Right lobe of liver (tissue), 6 donors: ENCODE measurements at regions not wholly inside any gene's neighbourhood (a gene's known extent, or its start where the extent isn't known, plus 50 kb on each side); places are given as distances from the start of the nearest gene placed in this dataset.
"Not testable (repeated sequence)": the region's sequence is repeated elsewhere in the genome, so short reads cannot be mapped to it uniquely, and the experiment has no call there.

Experiments
- ATAC-seq, 4 donors: fragments of 200-7000 bp; cut with Tn5 transposase; one replicate each; pipeline ENCODE4 v1.9.1; 2020; ENCODE audit warnings: mild to moderate bottlenecking in 4 of 4, moderate library complexity in 4 of 4
- DNase-seq, 3 donors: peaks; one replicate each; pipeline ENCODE4 v3.0.0-alpha.2; 2020
- H3K27ac ChIP-seq, 3 donors: fragments of 200-600 bp; one replicate each; pipeline ENCODE4 v1.8.0; 2022
- H3K27me3 ChIP-seq, 2 donors: fragments of 200-600 bp; one replicate each; pipeline ENCODE4 v1.8.0; 2022
- H3K36me3 ChIP-seq, 4 donors: fragments of 200-600 bp; sonication (generic) in 1 of 4; one replicate each; pipeline versions ENCODE4 v1.5.1 to v1.8.0; 2017 to 2022; ENCODE audit warnings: control low read depth in 1 of 4
- H3K4me1 ChIP-seq, 4 donors: fragments of 200-600 bp; sonication (generic) in 1 of 4; one replicate each; pipeline versions ENCODE4 v1.5.1 to v1.8.0; 2017 to 2022; ENCODE audit warnings: control low read depth in 1 of 4
- H3K4me3 ChIP-seq, 3 donors: fragments of 200-600 bp; one replicate each; pipeline ENCODE4 v1.8.0; 2022
- H3K9me3 ChIP-seq, 4 donors: fragments of 200-600 bp; sonication (generic) in 1 of 4; one replicate each; pipeline versions ENCODE4 v1.5.1 to v1.8.0; 2017 to 2022; ENCODE audit warnings: control low read depth in 1 of 4
- POLR2A ChIP-seq: fragments of 450-650 bp; IDR thresholded peaks from one replicate; pipeline ENCODE4 v1.6.1; 2017; ENCODE audit warnings: antibody characterized with exemption, mild to moderate bottlenecking
- WGBS: methylation state at CpG from one replicate; pipeline ENCODE4 v1.1.6; 2018; ENCODE audit warnings: low coverage, low lambda C conversion rate; ENCODE audit not compliant: insufficient coverage; ENCODE audit errors: missing lambda C conversion rate; 5-methylcytosine and 5-hydroxymethylcytosine counted together
- intact Hi-C, 2 donors: fragments of 100-400 bp; cut with DNase I; formaldehyde crosslinking; loops; one replicate each; pipeline versions ENCODE4 v1.11.2 to v1.14.1; 2022
- TF ChIP-seq, protein P1 (sequence below), 4 donors: fragments of 200-600 bp in 3 of 4; fragments of 450-650 bp in 1 of 4; IDR thresholded peaks; one replicate each; pipeline versions ENCODE4 v1.5.1 to v1.8.0; 2016 to 2022; ENCODE audit warnings: antibody characterized with exemption in 4 of 4, mild to moderate bottlenecking in 2 of 4
- donor health status: DM: no; HTN: yes; CAD: no.
- donor health status: DM: no; HTN: no; CAD: no.
- donor health status: DM: no; HTN: no; CAD: no.
- donor health status: DM: no; HTN: yes; CAD: no.
- donor health status: DM: no; HTN: yes; CAD: no.

DNA sequence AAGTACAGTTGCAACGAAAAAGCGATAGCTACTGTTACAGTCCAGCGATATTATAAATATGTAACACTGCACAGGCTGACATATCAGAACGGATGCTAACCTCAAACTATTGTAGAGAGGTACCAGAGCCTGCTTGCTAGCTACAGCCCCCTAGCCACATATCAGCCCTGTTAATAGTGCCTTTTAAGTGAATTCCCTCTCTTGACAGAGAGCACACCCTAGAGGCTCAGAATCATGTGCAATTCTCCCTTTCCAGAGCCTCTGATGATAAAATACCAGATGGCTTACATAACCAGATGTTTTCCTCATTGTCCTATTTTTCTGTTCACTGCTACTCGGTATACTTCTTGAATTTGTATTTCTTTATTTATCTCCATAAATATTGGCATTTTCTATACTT, 960.7 kb upstream of the CELF2 start:
- Histone ChIP-seq H3K9me3 (no peaks in the 10 kb centered on the region), H3K27ac (no peak overlapping the region), H3K4me1 (no peaks in the 10 kb centered on the region), H3K27me3 (no peaks in the 10 kb centered on the region), H3K36me3 (no peaks in the 10 kb centered on the region), H3K4me3 (no peak overlapping the region)
- intact Hi-C loops = no loop called here
- TF ChIP-seq, protein P1, sequence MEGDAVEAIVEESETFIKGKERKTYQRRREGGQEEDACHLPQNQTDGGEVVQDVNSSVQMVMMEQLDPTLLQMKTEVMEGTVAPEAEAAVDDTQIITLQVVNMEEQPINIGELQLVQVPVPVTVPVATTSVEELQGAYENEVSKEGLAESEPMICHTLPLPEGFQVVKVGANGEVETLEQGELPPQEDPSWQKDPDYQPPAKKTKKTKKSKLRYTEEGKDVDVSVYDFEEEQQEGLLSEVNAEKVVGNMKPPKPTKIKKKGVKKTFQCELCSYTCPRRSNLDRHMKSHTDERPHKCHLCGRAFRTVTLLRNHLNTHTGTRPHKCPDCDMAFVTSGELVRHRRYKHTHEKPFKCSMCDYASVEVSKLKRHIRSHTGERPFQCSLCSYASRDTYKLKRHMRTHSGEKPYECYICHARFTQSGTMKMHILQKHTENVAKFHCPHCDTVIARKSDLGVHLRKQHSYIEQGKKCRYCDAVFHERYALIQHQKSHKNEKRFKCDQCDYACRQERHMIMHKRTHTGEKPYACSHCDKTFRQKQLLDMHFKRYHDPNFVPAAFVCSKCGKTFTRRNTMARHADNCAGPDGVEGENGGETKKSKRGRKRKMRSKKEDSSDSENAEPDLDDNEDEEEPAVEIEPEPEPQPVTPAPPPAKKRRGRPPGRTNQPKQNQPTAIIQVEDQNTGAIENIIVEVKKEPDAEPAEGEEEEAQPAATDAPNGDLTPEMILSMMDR (IDR thresholded peaks at IDR 0.05) = no peak
- TF ChIP-seq POLR2A = no peak
- no peak for DNase-seq
- 50% methylated on average over 4 of the region's 5 CpGs for WGBS
- no peak for ATAC-seq

GRCh38 chr10:10067644-10068043, 950.0 kb upstream of the CELF2 start:
- no peak for DNase-seq

DNA sequence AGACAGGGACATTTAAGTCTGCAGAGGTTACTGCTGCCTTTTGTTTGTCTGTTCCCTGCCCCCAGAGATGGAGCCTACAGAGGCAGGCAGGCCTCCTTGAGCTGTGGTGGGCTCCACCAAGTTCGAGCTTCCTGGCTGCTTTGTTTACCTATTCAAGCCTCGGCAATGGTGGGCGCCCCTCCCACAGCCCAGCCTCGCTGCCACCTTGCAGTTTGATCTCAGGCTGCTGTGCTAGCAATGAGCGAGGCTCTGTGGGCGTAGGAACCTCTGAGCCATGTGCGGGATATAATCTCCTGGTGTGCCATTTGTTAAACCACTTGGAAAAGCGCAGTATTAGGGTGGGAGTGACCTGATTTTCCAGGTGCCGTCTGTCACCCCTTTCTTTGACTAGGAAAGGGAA, 942.8 kb upstream of the CELF2 start:
- H3K27me3 ChIP-seq, intact Hi-C loops, H3K36me3 ChIP-seq, ATAC-seq, H3K4me3 ChIP-seq, H3K4me1 ChIP-seq, H3K9me3 ChIP-seq, DNase-seq, H3K27ac ChIP-seq: not testable (repeated sequence)
- WGBS = no CpG with 5 or more reads among the region's 9 CpGs

More at GRCh38 chr10:10067644-10068043, 950.0 kb upstream of the CELF2 start:
- Histone ChIP-seq H3K9me3 (no peaks in the 10 kb centered on the region), H3K4me3 (no peak overlapping the region), H3K27ac (no peak overlapping the region), H3K4me1 (no peaks in the 10 kb centered on the region), H3K36me3 (no peaks in the 10 kb centered on the region), H3K27me3 (no peaks in the 10 kb centered on the region)
- TF ChIP-seq, protein P1 (IDR thresholded peaks at IDR 0.05) = no peak
- TF ChIP-seq POLR2A = no peak
- intact Hi-C loops = no loop called here
- ATAC-seq = no peak

DNA sequence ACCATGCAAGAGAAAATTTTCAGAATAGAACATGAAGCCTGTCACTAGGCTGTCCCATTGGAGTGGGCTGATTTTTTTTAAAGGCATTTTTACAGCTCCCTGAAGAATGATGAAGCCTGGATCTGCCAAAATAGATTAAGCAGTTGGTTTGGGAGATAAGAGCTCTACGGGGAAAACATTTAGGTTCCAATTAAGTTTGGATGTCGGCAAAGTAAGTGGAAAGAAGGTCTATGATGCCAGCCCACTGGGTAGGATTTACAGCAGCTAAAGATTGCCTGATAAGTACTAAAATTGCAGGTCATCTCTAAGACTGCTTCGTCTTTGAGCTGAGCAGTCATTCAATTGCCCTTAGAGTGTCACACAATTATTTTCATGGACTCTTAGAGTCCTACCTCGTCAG, 939.2 kb upstream of the CELF2 start:
- Histone ChIP-seq H3K4me3 (no peak overlapping the region), H3K27me3 (no peaks in the 10 kb centered on the region), H3K4me1 (no peaks in the 10 kb centered on the region), H3K9me3 (no peaks in the 10 kb centered on the region), H3K36me3 (no peaks in the 10 kb centered on the region), H3K27ac (no peak overlapping the region)
- 20% methylated on average over 4 of the region's 4 CpGs for WGBS
- ATAC-seq = no peak
- intact Hi-C loops = no loop called here
- DNase-seq = no peak
- TF ChIP-seq, protein P1 (IDR thresholded peaks at IDR 0.05) = no peak

DNA sequence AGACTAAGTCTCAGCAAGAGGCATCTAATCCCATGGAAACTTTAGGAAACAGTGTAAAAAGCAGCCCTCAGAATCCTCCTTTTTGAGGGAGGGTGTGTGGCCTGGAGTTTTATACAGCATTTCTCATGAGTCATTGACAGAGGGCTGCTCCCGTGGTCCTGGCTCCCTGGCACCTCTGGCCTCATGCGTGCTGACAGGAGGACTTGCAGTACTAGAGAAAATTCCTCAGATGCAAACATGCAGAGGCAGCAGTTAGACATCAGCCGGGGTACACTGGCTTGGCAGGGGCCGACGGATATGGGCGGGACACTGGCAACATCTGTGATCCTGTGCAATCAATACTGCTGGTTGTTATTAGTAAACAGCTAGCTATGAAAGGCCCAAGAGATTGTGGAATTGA, 925.1 kb upstream of the CELF2 start:
- Histone ChIP-seq H3K27ac (no peak overlapping the region), H3K9me3 (no peaks in the 10 kb centered on the region), H3K27me3 (no peaks in the 10 kb centered on the region), H3K4me1 (no peaks in the 10 kb centered on the region), H3K36me3 (no peaks in the 10 kb centered on the region), H3K4me3 (no peak overlapping the region)
- WGBS = no CpG with 5 or more reads among the region's 6 CpGs
- TF ChIP-seq, protein P1 (IDR thresholded peaks at IDR 0.05) = no peak
- no peak for TF ChIP-seq POLR2A
- no peak for ATAC-seq
- no peak for DNase-seq
- intact Hi-C loops = no loop called here
